ENCODE measurements at regions not wholly inside any gene's neighbourhood (a gene's known extent, or its start where the extent isn't known, plus 50 kb on each side); places are given as distances from the start of the nearest gene placed in this dataset.

- intact Hi-C loops (cut with micrococcal nuclease; ENCODE audit: unreplicated experiment), result no loop called here
- Histone ChIP-seq H3K27me3 (ENCODE audit: control insufficient read depth, insufficient read depth, low read length) (no peaks in the 10 kb centered on the region), H3K4me1 (ENCODE audit: control insufficient read depth, insufficient read depth, low read length) (no peaks in the 10 kb centered on the region), H3K27ac (ENCODE audit: low read length) (no peak overlapping the region), H3K4me3 (ENCODE audit: low read depth in 2 of 2, low read length in 2 of 2) (no peak overlapping the region), H3K36me3 (ENCODE audit: control insufficient read depth, insufficient read depth, low read length) (no peaks in the 10 kb centered on the region), H3K9me3 (ENCODE audit: control insufficient read depth, insufficient read depth, low read depth, low read length) (no peaks in the 10 kb centered on the region)
- DNase-seq (ENCODE audit: low read depth, low spot score), result no peak
- CTCF ChIA-PET, result interaction anchor here (0.7 kb wide), 1 partner anchor 65 kb away, joined by 3 read pairs; no protein-coding TSS in a partner anchor
- in situ Hi-C loops (cut with HindIII; ENCODE audit: low pct_unique_long_range_greater_than_20kb, low sequenced_read_pairs), result no loop called here
- no peak for ATAC-seq
- POLR2A ChIA-PET, result no interaction called here
- no TSS peak for BruUV-seq (replicated peaks)
- TF ChIP-seq SIN3A (IDR thresholded peaks at IDR 0.05; ENCODE audit: borderline replicate concordance, insufficient read depth, low read depth, low read length) (no peak), POLR2AphosphoS5 (IDR thresholded peaks at IDR 0.05; ENCODE audit: low read depth, low read length) (no peak), TCF7L2 (IDR thresholded peaks at IDR 0.05; ENCODE audit: low read depth, low read length) (no peak), REST (IDR thresholded peaks at IDR 0.05; ENCODE audit: insufficient read depth in 1 of 2, low read depth in 2 of 2, low read length in 1 of 2) (no peak), CTCF (IDR thresholded peaks at IDR 0.05) (no peak)
Observed at GRCh38 chr6:112620812-112621569, 273.9 kb downstream of the RFPL4B start.

GRCh38 chr6:112622036-112622435, 274.9 kb downstream of the RFPL4B start:
- no peak for TF ChIP-seq TCF7L2 (IDR thresholded peaks at IDR 0.05; ENCODE audit: low read depth, low read length)
- POLR2A ChIA-PET, result no interaction called here
- CTCF ChIA-PET, result no interaction called here
- Histone ChIP-seq H3K9me3 (ENCODE audit: control insufficient read depth, insufficient read depth, low read depth, low read length) (no peaks in the 10 kb centered on the region), H3K4me3 (ENCODE audit: low read depth in 2 of 2, low read length in 2 of 2) (no peak overlapping the region), H3K27ac (ENCODE audit: low read length) (no peak overlapping the region), H3K4me1 (ENCODE audit: control insufficient read depth, insufficient read depth, low read length) (no peaks in the 10 kb centered on the region), H3K36me3 (ENCODE audit: control insufficient read depth, insufficient read depth, low read length) (no peaks in the 10 kb centered on the region), H3K27me3 (ENCODE audit: control insufficient read depth, insufficient read depth, low read length) (no peaks in the 10 kb centered on the region)
- in situ Hi-C loops (cut with HindIII; ENCODE audit: low pct_unique_long_range_greater_than_20kb, low sequenced_read_pairs) (no loop called here), intact Hi-C loops (cut with micrococcal nuclease; ENCODE audit: unreplicated experiment) (no loop called here)
- BruUV-seq (replicated peaks), result no TSS peak
- DNase-seq (ENCODE audit: low read depth, low spot score) (no peak), ATAC-seq (no peak)

DNA sequence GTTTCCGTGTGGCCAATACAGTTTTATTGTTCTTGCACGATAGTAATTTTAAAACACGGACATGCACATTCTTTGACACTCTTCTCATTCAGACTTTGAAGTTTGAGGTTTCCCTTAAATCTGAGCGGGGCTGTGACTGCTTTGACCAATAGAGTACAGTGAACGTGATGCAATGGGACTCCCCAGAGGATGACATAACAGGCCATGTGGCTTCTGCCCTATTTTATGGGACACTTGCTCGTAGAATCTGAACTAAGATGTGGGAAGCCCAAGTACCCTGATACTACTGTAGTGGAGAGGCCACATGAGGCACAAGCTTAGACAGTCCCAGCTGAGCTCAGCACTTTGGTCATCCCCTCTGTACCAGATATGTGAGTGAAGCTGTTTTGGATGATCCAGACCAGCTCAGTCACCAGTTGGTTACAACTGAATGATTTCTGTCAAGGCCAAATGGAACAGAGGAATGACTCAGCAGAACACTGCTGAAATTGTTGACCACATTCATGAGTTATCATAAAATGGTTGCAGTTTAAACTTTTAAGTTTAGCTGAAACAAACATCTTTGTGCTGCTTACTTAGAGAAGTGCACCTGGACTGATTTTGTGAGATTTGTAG, 279.4 kb downstream of the RFPL4B start:
- no TSS peak for BruUV-seq (replicated peaks)
- Histone ChIP-seq H3K27me3 (ENCODE audit: control insufficient read depth, insufficient read depth, low read length) (no peaks in the 10 kb centered on the region), H3K36me3 (ENCODE audit: control insufficient read depth, insufficient read depth, low read length) (no peaks in the 10 kb centered on the region), H3K4me3 (ENCODE audit: low read depth in 2 of 2, low read length in 2 of 2) (no peak overlapping the region), H3K4me1 (ENCODE audit: control insufficient read depth, insufficient read depth, low read length) (no peaks in the 10 kb centered on the region), H3K27ac (ENCODE audit: low read length) (no peak overlapping the region; the same call in 1 of the 2 replicates), H3K9me3 (ENCODE audit: control insufficient read depth, insufficient read depth, low read depth, low read length) (peaks cover 5% of the 10 kb centered on the region; the same call in 1 of the 2 replicates)
- intact Hi-C loops (cut with micrococcal nuclease; ENCODE audit: unreplicated experiment), result no loop called here
- ATAC-seq, result no peak
- ChIA-PET POLR2A (no interaction called here), CTCF (no interaction called here)
- in situ Hi-C loops (cut with HindIII; ENCODE audit: low pct_unique_long_range_greater_than_20kb, low sequenced_read_pairs), result no loop called here
- no peak for TF ChIP-seq REST (IDR thresholded peaks at IDR 0.05; ENCODE audit: insufficient read depth in 1 of 2, low read depth in 2 of 2, low read length in 1 of 2)
- TF ChIP-seq SIN3A (IDR thresholded peaks at IDR 0.05; ENCODE audit: borderline replicate concordance, insufficient read depth, low read depth, low read length), result no peak
- no peak for TF ChIP-seq CTCF (IDR thresholded peaks at IDR 0.05)
- no peak for TF ChIP-seq POLR2AphosphoS5 (IDR thresholded peaks at IDR 0.05; ENCODE audit: low read depth, low read length)
- TF ChIP-seq TCF7L2 (IDR thresholded peaks at IDR 0.05; ENCODE audit: low read depth, low read length), result no peak
- no peak for DNase-seq (ENCODE audit: low read depth, low spot score)
